H1 (cell line): ENCODE measurements at regions not wholly inside any gene's neighbourhood (a gene's known extent, or its start where the extent isn't known, plus 50 kb on each side); places are given as distances from the start of the nearest gene placed in this dataset.

Source experiments
- ASH2L ChIP-seq: fragments of 200-600, 300-600 bp; sonication (generic); IDR thresholded peaks from one replicate; pipeline ENCODE4 v1.7.1; 2017; ENCODE audit warnings: low read length
- BACH1 ChIP-seq: IDR thresholded peaks from 2 replicates; pipeline ENCODE4 v1.6.1; 2012; ENCODE audit warnings: low read length, improper control_type of control experiment
- CREB1 ChIP-seq: IDR thresholded peaks from 2 replicates; pipeline ENCODE4 v1.6.1; 2012; ENCODE audit warnings: inconsistent platforms
- JUN ChIP-seq: IDR thresholded peaks from 2 replicates; pipeline ENCODE4 v1.6.1; 2011; ENCODE audit warnings: low read depth, mild to moderate bottlenecking, improper control_type of control experiment, low read length
- PHF8 ChIP-seq: fragments of 200-600 bp; sonication (generic); conservative IDR thresholded peaks from 2 replicates; pipeline ENCODE4 v1.7.1; 2012; ENCODE audit warnings: low read depth, mild to moderate bottlenecking, inconsistent platforms, low read length, moderate library complexity
- SIN3A ChIP-seq, 2 experiments: IDR thresholded peaks in 1 of 2; conservative IDR thresholded peaks in 1 of 2; 2 replicates each; pipeline ENCODE4 v1.6.1; 2011 to 2012; ENCODE audit warnings: low read length in 2 of 2, improper control_type of control experiment in 1 of 2, low read depth in 1 of 2, mild to moderate bottlenecking in 1 of 2

DNA sequence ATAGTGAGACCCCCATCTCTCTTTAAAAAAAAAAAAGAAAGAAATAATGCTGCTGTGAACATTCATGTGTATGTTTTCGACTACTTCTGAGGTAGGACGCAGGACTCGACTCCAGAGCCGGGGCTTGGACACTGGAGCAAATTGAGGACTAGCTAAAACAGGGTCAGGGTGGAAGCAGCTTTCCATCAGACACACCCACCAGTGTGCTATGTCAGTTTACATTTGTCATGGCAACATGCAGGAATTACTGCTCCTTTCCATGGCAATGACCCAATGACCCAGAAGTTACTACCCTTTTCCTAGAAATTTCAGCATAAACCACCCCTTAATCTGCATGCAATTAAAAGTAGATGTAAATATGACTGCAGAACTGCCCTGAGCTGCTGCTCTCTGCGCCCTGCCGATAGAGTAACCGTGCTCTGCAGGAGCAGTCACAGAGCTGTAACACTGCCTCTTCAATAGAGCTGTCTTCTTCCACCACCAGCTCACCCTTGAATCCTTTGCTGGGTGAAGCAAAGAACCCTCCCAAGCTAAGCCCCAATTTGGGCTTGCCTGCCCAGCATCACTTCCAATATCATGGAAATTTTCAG is 61.6 kb upstream of the ZNF599 start (continued):
- TF ChIP-seq PHF8 (no peak), SIN3A (conservative IDR thresholded peaks at IDR 0.05 in 1 of 2, IDR thresholded peaks at IDR 0.05 in 1 of 2; ENCODE audit: low read depth in 1 of 2, low read length in 2 of 2) (no peak), CREB1 (no peak), ASH2L (no peak), BACH1 (no peak), JUN (no peak)
- TF ChIP-seq, all 59 proteins: peak for 0
